ENCODE measurements at regions not wholly inside any gene's neighbourhood (a gene's known extent, or its start where the extent isn't known, plus 50 kb on each side); places are given as distances from the start of the nearest gene placed in this dataset.
"Not testable (repeated sequence)": the region's sequence is repeated elsewhere in the genome, so short reads cannot be mapped to it uniquely, and the experiment has no call there.

DNA sequence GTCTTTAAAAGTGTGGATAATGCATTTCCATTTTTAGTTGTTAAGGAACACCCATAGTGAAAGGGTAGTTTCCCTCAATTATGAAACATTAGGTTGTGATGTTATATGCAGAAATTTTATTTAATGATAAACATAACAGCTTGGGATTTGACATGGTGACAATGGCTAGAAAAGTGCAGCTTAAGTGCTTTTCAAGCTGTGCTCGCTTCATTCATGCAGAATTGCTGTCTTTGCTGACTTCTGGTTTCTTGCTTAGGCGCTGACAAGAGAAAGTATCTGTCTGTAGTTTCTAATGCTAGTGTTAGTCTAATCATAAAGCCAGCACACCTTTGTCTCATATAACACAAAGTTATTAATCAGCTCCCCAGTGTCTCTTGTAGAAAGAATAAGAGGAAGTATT lies 170.0 kb downstream of the ARL5B start:
- no peaks in the 10 kb centered on the region for H3K27me3 ChIP-seq (ENCODE audit: low read depth)
- intact Hi-C loops (cut with micrococcal nuclease) = no loop called here
- TF ChIP-seq, protein P1, sequence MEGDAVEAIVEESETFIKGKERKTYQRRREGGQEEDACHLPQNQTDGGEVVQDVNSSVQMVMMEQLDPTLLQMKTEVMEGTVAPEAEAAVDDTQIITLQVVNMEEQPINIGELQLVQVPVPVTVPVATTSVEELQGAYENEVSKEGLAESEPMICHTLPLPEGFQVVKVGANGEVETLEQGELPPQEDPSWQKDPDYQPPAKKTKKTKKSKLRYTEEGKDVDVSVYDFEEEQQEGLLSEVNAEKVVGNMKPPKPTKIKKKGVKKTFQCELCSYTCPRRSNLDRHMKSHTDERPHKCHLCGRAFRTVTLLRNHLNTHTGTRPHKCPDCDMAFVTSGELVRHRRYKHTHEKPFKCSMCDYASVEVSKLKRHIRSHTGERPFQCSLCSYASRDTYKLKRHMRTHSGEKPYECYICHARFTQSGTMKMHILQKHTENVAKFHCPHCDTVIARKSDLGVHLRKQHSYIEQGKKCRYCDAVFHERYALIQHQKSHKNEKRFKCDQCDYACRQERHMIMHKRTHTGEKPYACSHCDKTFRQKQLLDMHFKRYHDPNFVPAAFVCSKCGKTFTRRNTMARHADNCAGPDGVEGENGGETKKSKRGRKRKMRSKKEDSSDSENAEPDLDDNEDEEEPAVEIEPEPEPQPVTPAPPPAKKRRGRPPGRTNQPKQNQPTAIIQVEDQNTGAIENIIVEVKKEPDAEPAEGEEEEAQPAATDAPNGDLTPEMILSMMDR (IDR thresholded peaks at IDR 0.05; ENCODE audit: borderline replicate concordance) = no peak
- H3K4me3 ChIP-seq = no peak overlapping the region
- H3K36me3 ChIP-seq = no peaks in the 10 kb centered on the region
- H3K27ac ChIP-seq (replicated peaks) = no peak overlapping the region
- no peaks in the 10 kb centered on the region for H3K4me1 ChIP-seq
- DNase-seq = no peak
- H3K9me3 ChIP-seq (replicated peaks) = peaks cover under 1% of the 10 kb centered on the region

DNA sequence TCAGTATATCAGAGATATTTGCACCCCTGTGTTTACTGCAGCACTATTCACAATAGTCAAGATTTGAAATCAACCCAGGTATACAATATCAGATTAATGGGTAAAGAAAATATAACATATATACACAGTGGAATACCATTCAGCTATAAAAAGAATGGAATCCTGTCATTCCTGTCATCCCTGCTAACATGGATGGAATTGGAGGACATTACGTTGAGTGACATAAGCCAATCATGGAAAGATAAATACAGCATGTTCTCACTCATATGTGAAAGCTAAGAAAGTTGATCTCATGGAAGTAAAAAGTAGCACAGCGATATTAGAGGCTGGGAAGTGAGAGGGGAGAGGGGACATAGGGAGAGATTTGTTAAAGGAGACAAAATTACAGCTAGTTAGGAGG lies 171.0 kb downstream of the ARL5B start:
- intact Hi-C loops (cut with micrococcal nuclease) = no loop called here
- Histone ChIP-seq H3K4me3 (no peak overlapping the region), H3K4me1 (no peaks in the 10 kb centered on the region), H3K36me3 (no peaks in the 10 kb centered on the region), H3K27me3 (ENCODE audit: low read depth) (no peaks in the 10 kb centered on the region), H3K9me3 (replicated peaks) (no peaks in the 10 kb centered on the region), H3K27ac (replicated peaks) (no peak overlapping the region)
- TF ChIP-seq, protein P1 (IDR thresholded peaks at IDR 0.05; ENCODE audit: borderline replicate concordance) = no peak
- no peak for DNase-seq

DNA sequence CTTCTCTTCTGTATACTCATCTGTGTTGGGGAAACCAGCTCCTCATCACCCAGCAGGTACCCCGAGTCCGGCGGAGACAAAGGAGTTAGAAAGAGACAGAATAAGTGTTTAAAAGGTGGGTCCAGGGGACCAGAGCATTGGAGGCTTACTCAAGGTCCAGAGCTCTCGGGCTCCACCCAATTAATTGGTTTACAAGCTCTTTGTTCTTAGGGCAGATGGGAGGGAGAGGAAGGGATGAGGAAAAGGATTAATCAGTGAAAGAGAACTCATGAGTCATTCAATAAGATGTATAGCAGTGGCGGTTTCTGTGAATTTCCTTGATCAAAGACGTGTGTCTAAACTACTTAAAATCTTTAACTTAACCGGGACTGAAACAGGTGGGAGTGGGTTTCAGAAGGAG lies 192.0 kb upstream of the MALRD1 start:
- H3K27me3 ChIP-seq (ENCODE audit: low read depth); H3K4me1 ChIP-seq; H3K36me3 ChIP-seq; H3K4me3 ChIP-seq; H3K27ac ChIP-seq (replicated peaks); DNase-seq; intact Hi-C loops (cut with micrococcal nuclease): not testable (repeated sequence)
- peaks cover 11% of the 10 kb centered on the region for H3K9me3 ChIP-seq (replicated peaks)

DNA sequence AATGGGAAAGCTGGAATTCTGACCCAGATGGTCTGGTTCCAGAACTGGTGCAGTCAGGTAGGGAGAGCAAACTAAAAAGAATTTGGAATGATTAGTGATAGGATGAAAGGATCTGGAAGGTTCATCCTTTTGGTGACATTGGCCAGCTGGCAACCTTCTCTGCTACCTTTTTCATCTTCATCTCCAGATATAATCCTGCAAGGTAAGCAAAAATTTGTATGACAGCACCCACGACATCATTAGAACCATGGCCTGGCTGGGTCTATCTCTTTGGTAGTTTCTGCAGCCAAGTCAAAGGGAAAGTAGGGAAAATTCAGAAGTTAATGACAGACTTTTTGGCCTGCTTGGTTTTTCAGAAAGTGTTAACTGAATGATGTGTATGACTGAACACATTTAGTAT lies 188.9 kb upstream of the MALRD1 start:
- Histone ChIP-seq H3K27ac (replicated peaks) (no peak overlapping the region), H3K36me3 (no peaks in the 10 kb centered on the region), H3K9me3 (replicated peaks) (peaks cover 9% of the 10 kb centered on the region), H3K4me3 (no peak overlapping the region), H3K4me1 (no peaks in the 10 kb centered on the region), H3K27me3 (ENCODE audit: low read depth) (no peaks in the 10 kb centered on the region)
- TF ChIP-seq, protein P1 (IDR thresholded peaks at IDR 0.05; ENCODE audit: borderline replicate concordance) = no peak
- intact Hi-C loops (cut with micrococcal nuclease) = no loop called here
- DNase-seq = no peak

DNA sequence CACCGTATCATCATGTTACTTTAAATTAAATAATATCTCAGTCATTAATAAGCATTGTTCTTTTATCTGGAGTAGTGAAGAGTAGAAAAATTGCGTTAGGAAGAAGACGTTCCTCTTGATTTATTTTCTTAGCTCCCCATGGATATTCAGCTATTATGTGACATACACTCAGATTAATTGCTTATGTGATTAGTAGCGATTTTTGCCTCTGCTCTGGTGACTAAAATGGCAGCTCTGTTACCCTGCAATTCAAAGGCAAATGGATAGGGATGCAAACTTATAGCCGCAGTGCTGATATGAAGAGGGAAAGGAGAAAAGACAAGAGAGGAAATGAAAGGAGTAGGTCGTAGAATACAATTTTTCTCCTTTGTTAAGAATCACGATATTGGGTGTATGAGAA lies 188.4 kb upstream of the MALRD1 start:
- Histone ChIP-seq H3K27me3 (ENCODE audit: low read depth) (no peaks in the 10 kb centered on the region), H3K27ac (replicated peaks) (no peak overlapping the region), H3K9me3 (replicated peaks) (peaks cover 9% of the 10 kb centered on the region), H3K36me3 (no peaks in the 10 kb centered on the region), H3K4me1 (no peaks in the 10 kb centered on the region), H3K4me3 (no peak overlapping the region)
- intact Hi-C loops (cut with micrococcal nuclease) = no loop called here
- TF ChIP-seq, protein P1 (IDR thresholded peaks at IDR 0.05; ENCODE audit: borderline replicate concordance) = no peak
- no peak for DNase-seq

DNA sequence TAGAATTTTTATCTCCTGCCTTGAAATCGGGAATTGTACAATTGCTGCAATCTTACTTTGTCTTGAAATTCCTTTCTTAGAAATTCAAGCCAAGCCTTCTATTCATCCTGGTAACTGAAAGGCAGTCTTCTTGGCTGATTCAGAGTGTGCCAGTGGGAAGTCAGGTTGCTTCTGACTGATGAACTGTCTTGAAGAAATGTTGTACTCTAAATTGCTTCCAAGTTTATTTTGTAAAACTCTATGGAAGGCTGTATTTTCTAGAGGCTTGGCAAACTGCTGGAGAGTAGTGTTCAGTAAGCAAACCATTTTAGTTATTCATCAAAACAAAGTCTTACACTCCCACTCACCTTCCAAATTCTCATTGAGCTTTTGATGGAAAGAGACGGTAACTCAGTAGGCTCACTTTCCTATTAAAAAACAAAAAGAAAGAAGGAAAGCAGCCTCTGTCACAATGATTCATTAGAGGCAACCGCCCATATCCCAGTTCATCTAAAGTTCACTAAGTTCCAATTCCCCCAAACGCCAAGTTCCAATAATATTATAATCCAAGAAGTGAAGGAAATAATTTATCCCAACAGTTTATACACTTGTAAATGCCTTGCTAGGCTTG lies 187.9 kb upstream of the MALRD1 start:
- intact Hi-C loops (cut with micrococcal nuclease) = no loop called here
- Histone ChIP-seq H3K4me3 (no peak overlapping the region), H3K9me3 (replicated peaks) (peaks cover 9% of the 10 kb centered on the region), H3K27me3 (ENCODE audit: low read depth) (no peaks in the 10 kb centered on the region), H3K36me3 (no peaks in the 10 kb centered on the region), H3K27ac (replicated peaks) (no peak overlapping the region), H3K4me1 (no peaks in the 10 kb centered on the region)
- no peak for DNase-seq
- TF ChIP-seq, protein P1 (IDR thresholded peaks at IDR 0.05; ENCODE audit: borderline replicate concordance) = no peak
